GM12873 (cell line): ENCODE measurements at regions not wholly inside any gene's neighbourhood (a gene's known extent, or its start where the extent isn't known, plus 50 kb on each side); places are given as distances from the start of the nearest gene placed in this dataset.

Experiments
- TF ChIP-seq, protein P1 (sequence below): IDR thresholded peaks from 2 replicates; pipeline ENCODE4 v1.5.1; 2012; ENCODE audit warnings: low read depth, mild to moderate bottlenecking, moderate library complexity, low read length, control low read depth; ENCODE audit not compliant: insufficient read depth; ENCODE audit errors: missing control alignments

DNA sequence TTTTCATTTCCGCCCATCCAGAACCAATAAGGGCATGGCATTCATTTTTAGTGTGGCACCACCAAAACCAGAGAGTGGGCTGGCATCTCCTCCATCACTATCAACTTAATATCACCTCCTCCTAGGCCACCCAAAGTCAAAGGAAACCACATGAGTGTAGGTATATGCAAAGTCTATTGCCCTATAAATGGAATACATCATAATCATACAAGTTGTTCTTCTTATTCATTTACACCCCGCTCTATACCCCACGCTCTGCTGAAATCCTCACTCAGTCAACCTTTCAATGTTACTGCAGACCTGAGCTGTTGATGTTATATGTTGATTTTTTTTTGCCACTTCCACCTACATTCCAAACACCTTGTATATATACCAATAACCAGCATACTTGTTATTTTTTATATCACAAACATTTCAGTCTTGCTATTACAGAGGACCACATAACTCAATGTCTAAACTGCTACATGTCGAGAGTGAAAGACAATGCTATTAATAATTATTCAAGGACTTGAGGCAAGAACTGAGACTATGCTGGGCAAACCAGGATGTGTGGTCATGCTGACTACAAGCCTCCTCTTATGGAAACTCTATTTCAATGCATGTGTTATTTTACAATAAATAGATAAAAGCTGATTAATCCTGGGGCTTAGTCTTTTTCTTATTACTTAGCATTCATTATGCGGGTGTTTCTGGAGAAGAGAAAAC is 466.5 kb upstream of the ID2 start:
- TF ChIP-seq, protein P1, sequence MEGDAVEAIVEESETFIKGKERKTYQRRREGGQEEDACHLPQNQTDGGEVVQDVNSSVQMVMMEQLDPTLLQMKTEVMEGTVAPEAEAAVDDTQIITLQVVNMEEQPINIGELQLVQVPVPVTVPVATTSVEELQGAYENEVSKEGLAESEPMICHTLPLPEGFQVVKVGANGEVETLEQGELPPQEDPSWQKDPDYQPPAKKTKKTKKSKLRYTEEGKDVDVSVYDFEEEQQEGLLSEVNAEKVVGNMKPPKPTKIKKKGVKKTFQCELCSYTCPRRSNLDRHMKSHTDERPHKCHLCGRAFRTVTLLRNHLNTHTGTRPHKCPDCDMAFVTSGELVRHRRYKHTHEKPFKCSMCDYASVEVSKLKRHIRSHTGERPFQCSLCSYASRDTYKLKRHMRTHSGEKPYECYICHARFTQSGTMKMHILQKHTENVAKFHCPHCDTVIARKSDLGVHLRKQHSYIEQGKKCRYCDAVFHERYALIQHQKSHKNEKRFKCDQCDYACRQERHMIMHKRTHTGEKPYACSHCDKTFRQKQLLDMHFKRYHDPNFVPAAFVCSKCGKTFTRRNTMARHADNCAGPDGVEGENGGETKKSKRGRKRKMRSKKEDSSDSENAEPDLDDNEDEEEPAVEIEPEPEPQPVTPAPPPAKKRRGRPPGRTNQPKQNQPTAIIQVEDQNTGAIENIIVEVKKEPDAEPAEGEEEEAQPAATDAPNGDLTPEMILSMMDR = no peak

DNA sequence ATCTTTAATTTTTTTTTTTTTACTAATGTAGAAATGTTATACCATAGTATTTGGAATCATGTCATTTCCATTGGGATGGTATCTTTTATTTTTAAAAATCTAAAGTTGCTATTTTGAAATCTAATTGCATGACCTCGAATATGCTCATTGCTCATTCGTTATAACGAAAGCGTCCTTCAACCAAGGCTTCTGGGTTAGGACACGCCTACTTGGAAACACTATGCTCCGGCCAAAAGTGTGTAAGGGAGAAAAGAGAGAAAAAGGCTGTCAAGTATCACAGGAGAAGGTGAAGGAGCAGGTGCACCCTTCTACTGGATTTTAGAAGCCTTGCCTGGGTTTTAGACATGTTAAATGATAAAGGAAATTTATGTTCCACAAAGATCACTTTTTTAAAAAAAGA is 465.9 kb upstream of the ID2 start:
- TF ChIP-seq, protein P1 = no peak

DNA sequence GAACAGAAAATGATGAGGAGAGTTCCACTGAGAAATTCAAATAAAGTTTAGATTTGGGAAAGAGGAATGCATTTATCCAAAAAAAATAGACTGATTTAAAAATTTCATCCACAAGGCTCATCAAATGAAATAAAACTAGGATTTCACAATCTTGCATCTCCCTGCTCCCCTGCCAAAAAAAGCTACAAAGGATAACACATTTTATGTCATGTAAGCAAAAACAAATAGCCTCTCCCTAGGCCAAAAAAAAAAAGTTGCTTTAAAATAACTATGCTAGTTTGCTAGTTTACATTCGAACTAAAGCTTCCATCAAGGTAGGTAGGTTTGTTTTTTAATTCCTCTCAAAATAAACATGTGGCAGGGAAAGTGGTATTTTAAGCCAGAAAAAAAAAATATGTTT is 465.5 kb upstream of the ID2 start:
- TF ChIP-seq, protein P1 = no peak

DNA sequence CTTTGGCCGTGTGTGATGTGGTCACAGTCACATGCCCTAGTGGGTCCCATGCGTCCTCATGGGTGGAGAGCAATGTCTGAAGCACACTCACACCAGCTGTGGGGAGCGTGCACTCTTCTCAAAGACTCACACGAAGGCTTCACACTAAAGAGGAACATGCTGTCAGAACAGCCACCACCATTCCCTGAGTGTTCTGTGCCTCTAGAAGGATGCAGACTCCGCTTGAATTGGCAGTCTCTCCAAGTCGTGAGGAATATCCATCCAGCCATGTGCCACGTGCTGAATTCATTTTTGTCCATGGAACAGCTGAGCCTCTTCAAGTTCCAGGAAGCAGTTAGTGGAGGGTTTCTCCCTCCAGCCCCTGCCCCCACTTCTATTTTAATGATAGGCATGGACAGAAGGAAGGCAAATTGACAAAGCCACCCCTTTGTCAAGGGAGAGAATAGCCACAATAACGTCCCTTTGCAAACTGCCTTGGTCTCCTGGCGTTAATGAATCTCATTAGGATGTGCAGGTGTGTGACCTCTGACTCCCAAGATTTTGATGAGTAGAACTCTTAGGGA is 464.3 kb upstream of the ID2 start:
- TF ChIP-seq, protein P1 = no peak

DNA sequence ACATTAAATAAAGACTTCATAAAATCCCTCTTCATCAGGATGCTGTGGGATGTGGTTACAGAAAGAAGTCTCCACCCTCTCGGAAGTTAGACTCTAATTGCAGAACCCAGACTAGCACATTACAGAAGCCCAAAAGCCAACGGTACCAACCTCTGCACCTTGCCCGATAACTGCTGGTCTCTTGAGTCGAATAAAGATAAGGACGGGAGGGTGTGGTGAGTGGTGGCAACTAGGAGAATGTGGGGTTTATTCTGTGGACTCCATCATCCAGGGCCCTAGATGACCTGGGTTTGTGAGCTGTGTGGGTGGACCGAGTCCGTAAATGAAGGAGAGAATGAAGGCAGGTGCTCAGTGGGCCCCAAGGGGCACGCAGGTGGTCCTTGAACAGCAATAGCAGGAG is 462.8 kb upstream of the ID2 start:
- TF ChIP-seq, protein P1 = no peak

DNA sequence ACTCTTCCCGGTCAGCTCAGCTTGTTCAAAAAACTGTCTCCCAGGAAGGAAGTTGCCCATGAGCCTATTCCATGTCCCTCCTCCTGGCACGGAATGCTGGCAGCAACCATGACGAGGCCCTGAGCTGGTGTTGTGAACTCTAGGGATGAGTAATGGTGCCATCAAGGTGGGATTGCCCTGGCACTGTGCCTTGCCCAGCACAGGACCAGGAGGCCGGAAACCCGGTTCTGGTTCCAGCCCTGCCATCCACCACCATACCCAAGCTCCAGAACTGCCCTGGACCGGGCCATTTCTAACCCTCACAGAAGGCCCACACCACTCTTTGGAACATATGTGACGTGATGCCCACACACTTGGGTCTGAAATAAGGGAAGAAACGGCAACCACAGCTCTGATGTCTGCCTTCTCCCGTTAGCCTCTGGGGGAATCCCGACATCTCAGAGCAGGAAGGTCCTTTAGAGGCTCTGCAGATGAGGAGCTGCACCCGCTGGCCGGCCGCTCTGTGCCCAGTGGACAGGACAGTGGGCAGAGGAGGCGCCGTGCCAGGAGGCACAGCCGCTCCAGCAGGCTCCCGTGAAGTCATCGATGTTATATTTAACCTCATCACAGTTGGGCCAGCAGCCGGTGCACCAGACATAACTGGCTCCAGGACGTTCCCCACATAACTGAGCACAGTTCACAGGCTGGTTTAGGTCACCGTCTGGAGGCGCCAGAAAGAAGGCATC is 462.1 kb upstream of the ID2 start:
- TF ChIP-seq, protein P1 = no peak

DNA sequence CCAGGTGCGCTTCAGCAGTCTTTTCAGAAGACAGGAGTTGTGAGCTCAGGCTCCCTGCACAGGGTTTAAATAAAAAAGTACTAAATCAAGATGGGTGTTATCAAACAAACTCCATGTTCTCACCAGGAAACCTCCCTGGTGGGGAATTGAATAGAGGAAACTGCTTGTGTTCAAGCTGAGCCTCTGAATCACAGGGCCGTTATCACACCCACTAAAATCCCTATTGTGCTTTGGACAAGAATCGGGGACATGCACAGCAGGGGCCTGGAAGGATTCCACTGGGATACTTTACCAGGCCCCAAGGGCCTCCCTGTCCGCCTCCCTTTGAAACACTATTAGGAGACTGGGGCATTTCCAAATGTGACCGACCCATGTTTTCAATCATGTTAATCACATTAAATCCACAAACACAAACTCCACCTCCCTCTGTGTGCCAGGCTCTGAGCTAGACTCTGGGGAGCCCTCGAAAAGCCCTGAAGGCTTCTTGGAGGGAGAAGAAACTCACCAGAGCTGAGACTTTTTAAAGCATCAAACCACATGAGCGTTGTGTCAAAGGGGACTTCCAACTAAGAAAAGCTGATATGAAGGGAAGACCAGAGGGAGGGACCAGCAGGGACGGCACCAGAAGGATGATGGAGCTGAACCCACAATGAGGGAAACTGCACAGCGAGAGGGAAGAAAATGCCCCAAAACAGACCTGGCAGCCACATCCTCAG is 458.7 kb upstream of the ID2 start:
- TF ChIP-seq, protein P1 = no peak
